A549 (cell line): ENCODE measurements at regions not wholly inside any gene's neighbourhood (a gene's known extent, or its start where the extent isn't known, plus 50 kb on each side); places are given as distances from the start of the nearest gene placed in this dataset.

Source experiments
- ATAC-seq, 2 experiments: fragments of 200-7000 bp in 1 of 2; fragments of >200 bp in 1 of 2; cut with Nextera tagmentation in 1 of 2; cut with Tn5 transposase in 1 of 2; 3 replicates each; pipeline versions ENCODE4 v1.8.0 to v1.9.1; 2018 to 2020; ENCODE audit warnings: mild to moderate bottlenecking in 1 of 2, moderate library complexity in 1 of 2
- CTCF ChIA-PET: fragments of 300-600 bp; sonication (Branson Sonifier 250); formaldehyde crosslinking; extraction: SDS; loops from one replicate; lab custom pipeline; 2021; ENCODE audit warnings: antibody characterized with exemption, inconsistent platforms; lab: Yijun Ruan, JAX
- POLR2A ChIA-PET: fragments of 350-600 bp; formaldehyde crosslinking; extraction: SDS; loops from one replicate; lab custom pipeline; 2021; ENCODE audit warnings: antibody characterized with exemption, inconsistent platforms; lab: Yijun Ruan, JAX
- DNase-seq, 2 experiments: peaks; one replicate each; pipeline versions ENCODE4 v3.0.0 to v3.0.0-alpha.2; 2011 to 2016; ENCODE audit warnings: low read depth in 1 of 2, low spot score in 1 of 2
- FAIRE-seq: peaks from 2 replicates; lab custom pipeline; 2011; peaks lifted over from hg19 to GRCh38; lab: Jason Lieb, UNC
- H3K27ac ChIP-seq, 2 experiments: fragments of >200 bp; sonication (Bioruptor Twin); formaldehyde crosslinking; 3 replicates each; pipeline ENCODE4 v1.5.1; 2016 to 2017
- H3K4me1 ChIP-seq: fragments of >200 bp; sonication (Bioruptor Twin); formaldehyde crosslinking; 3 replicates; pipeline ENCODE4 v1.6.1; 2016
- H3K4me2 ChIP-seq: fragments of >200 bp; sonication (Bioruptor Twin); formaldehyde crosslinking; 3 replicates; pipeline ENCODE4 v1.6.1; 2016
- H3K4me3 ChIP-seq: fragments of >200 bp; sonication (Bioruptor Twin); formaldehyde crosslinking; 3 replicates; pipeline ENCODE4 v1.5.1; 2016
- H3K9me3 ChIP-seq: fragments of >200 bp; sonication (Bioruptor Twin); formaldehyde crosslinking; 3 replicates; pipeline ENCODE4 v1.6.1; 2016
- BHLHE40 ChIP-seq: IDR thresholded peaks from 2 replicates; pipeline ENCODE4 v1.6.1; 2012; ENCODE audit warnings: low read depth, low read length, inconsistent platforms
- CBX8 ChIP-seq: fragments of 200-600 bp; sonication (generic); IDR thresholded peaks from 2 replicates; pipeline ENCODE4 v1.6.1; 2016
- CEBPB ChIP-seq, 2 experiments: fragments of >200 bp in 1 of 2; sonication (Bioruptor Twin) in 1 of 2; formaldehyde crosslinking in 1 of 2; IDR thresholded peaks; 2 replicates each; pipeline ENCODE4 v1.6.1; 2012 to 2016
- EHF ChIP-seq: fragments of 250-450 bp; sonication (Bioruptor Pico); IDR thresholded peaks from 2 replicates; pipeline ENCODE4 v1.5.0; 2020; ENCODE audit warnings: mild to moderate bottlenecking
- EP300 ChIP-seq, 2 experiments: fragments of >200 bp; sonication (Bioruptor Twin); formaldehyde crosslinking; IDR thresholded peaks; 2 replicates in 1 of 2; 3 replicates in 1 of 2; pipeline ENCODE4 v1.6.1; 2016 to 2017
- FOSL2 ChIP-seq, 2 experiments: fragments of 450-650 bp in 1 of 2; fragments of >200 bp in 1 of 2; sonication (Bioruptor Twin) in 1 of 2; formaldehyde crosslinking; IDR thresholded peaks; 2 replicates each; pipeline versions ENCODE4 v1.5.0 to v1.6.1; 2016 to 2020; ENCODE audit warnings: mild to moderate bottlenecking in 1 of 2, moderate library complexity in 1 of 2
- GATA3 ChIP-seq: IDR thresholded peaks from 2 replicates; pipeline ENCODE4 v1.6.1; 2012; ENCODE audit warnings: borderline replicate concordance
- HOXB13 ChIP-seq: fragments of 250-450 bp; sonication (Bioruptor Pico); IDR thresholded peaks from 2 replicates; pipeline ENCODE4 v1.5.0; 2020; ENCODE audit warnings: low read depth, mild to moderate bottlenecking, moderate library complexity
- HOXB5 ChIP-seq: fragments of 250-450 bp; sonication (Bioruptor Pico); IDR thresholded peaks from 2 replicates; pipeline ENCODE4 v1.5.0; 2020; ENCODE audit warnings: mild to moderate bottlenecking, moderate library complexity
- JUN ChIP-seq, 2 experiments: fragments of >200 bp; sonication (Bioruptor Twin); formaldehyde crosslinking; IDR thresholded peaks; 2 replicates in 1 of 2; 3 replicates in 1 of 2; pipeline ENCODE4 v1.6.1; 2016 to 2017
- JUNB ChIP-seq: fragments of >200 bp; sonication (Bioruptor Twin); formaldehyde crosslinking; IDR thresholded peaks from 2 replicates; pipeline ENCODE4 v1.6.1; 2016
- KDM1A ChIP-seq: fragments of 200-600 bp; sonication (generic); IDR thresholded peaks from 2 replicates; pipeline ENCODE4 v1.6.1; 2016; ENCODE audit warnings: low read depth, mild to moderate bottlenecking
- KDM5A ChIP-seq: fragments of 200-600 bp; sonication (generic); IDR thresholded peaks from 2 replicates; pipeline ENCODE4 v1.6.1; 2016; ENCODE audit warnings: antibody characterized with exemption, mild to moderate bottlenecking
- MAFK ChIP-seq: fragments of 450-650 bp; IDR thresholded peaks from 2 replicates; pipeline ENCODE4 v1.6.1; 2014; ENCODE audit not compliant: partially characterized antibody
- NFE2L2 ChIP-seq: fragments of 150-350 bp; conservative IDR thresholded peaks from 2 replicates; pipeline ENCODE4 v1.6.1; 2014; ENCODE audit warnings: low read length
- NPAS2 ChIP-seq: fragments of 250-450 bp; sonication (Bioruptor Pico); IDR thresholded peaks from 2 replicates; pipeline ENCODE4 v1.8.0; 2022; ENCODE audit warnings: mild to moderate bottlenecking, moderate library complexity, borderline replicate concordance
- PHF8 ChIP-seq: fragments of 200-600 bp; sonication (generic); IDR thresholded peaks from 2 replicates; pipeline ENCODE4 v1.6.1; 2016; ENCODE audit warnings: low read depth, mild to moderate bottlenecking, antibody characterized with exemption, moderate library complexity, borderline replicate concordance
- POLR2A ChIP-seq: IDR thresholded peaks from 2 replicates; pipeline ENCODE4 v1.6.1; 2012; ENCODE audit warnings: mild to moderate bottlenecking, low read length
- RAD21 ChIP-seq, 2 experiments: fragments of >200 bp in 1 of 2; sonication (Bioruptor Twin) in 1 of 2; formaldehyde crosslinking in 1 of 2; IDR thresholded peaks in 1 of 2; conservative IDR thresholded peaks in 1 of 2; 2 replicates in 1 of 2; 3 replicates in 1 of 2; pipeline ENCODE4 v1.6.1; 2012 to 2018; ENCODE audit warnings: inconsistent platforms in 1 of 2
- RARB ChIP-seq: fragments of 250-450 bp; sonication (Bioruptor Pico); IDR thresholded peaks from 2 replicates; pipeline ENCODE4 v1.8.0; 2021; ENCODE audit warnings: mild to moderate bottlenecking, moderate library complexity
- RCOR1 ChIP-seq: fragments of 150-350 bp; IDR thresholded peaks from 2 replicates; pipeline ENCODE4 v1.6.1; 2014; ENCODE audit warnings: antibody characterized with exemption, low read length, low read depth
- RFX5 ChIP-seq: fragments of 450-650 bp; IDR thresholded peaks from 2 replicates; pipeline ENCODE4 v1.7.1; 2014; ENCODE audit warnings: antibody characterized with exemption, mild to moderate bottlenecking, moderate library complexity
- SREBF2 ChIP-seq: fragments of 450-650 bp; IDR thresholded peaks from 2 replicates; pipeline ENCODE4 v1.6.1; 2014; ENCODE audit warnings: mild to moderate bottlenecking, moderate library complexity
- TFCP2L1 ChIP-seq: fragments of 250-450 bp; sonication (Bioruptor Pico); IDR thresholded peaks from 2 replicates; pipeline ENCODE4 v1.5.0; 2021; ENCODE audit warnings: mild to moderate bottlenecking
- ZC3H11A ChIP-seq: fragments of 450-650 bp; IDR thresholded peaks from 2 replicates; pipeline ENCODE4 v1.6.1; 2014; ENCODE audit warnings: antibody characterized with exemption, mild to moderate bottlenecking
- ZSCAN20 ChIP-seq: fragments of 250-450 bp; sonication (Bioruptor Pico); IDR thresholded peaks from 2 replicates; pipeline ENCODE4 v1.8.0; 2022; ENCODE audit warnings: mild to moderate bottlenecking, moderate library complexity
- WGBS: methylation state at CpG from one replicate; pipeline ENCODE4 v1.1.6; 2017; ENCODE audit errors: missing lambda C conversion rate; 5-methylcytosine and 5-hydroxymethylcytosine counted together
- TF ChIP-seq, protein P1 (sequence below): IDR thresholded peaks from 2 replicates; pipeline ENCODE4 v1.6.1; 2012
- TF ChIP-seq, protein P2 (sequence below): IDR thresholded peaks from 2 replicates; pipeline ENCODE4 v1.6.1; 2012
- TF ChIP-seq, protein P3 (sequence below): fragments of >200 bp; sonication (Bioruptor Twin); formaldehyde crosslinking; IDR thresholded peaks from 2 replicates; pipeline ENCODE4 v1.6.1; 2016
- TF ChIP-seq, protein P4 (sequence below): fragments of 250-450 bp; sonication (Bioruptor Pico); IDR thresholded peaks from 2 replicates; pipeline ENCODE4 v1.5.0; 2020; ENCODE audit warnings: low read depth, mild to moderate bottlenecking, moderate library complexity
- TF ChIP-seq, protein P5 (sequence below): fragments of 450-650 bp; IDR thresholded peaks from 2 replicates; pipeline ENCODE4 v1.6.1; 2014; ENCODE audit warnings: antibody characterized with exemption
- TF ChIP-seq, protein P6 (sequence below): fragments of >200 bp; sonication (Bioruptor Twin); formaldehyde crosslinking; IDR thresholded peaks from 3 replicates; pipeline ENCODE4 v1.6.1; 2016

DNA sequence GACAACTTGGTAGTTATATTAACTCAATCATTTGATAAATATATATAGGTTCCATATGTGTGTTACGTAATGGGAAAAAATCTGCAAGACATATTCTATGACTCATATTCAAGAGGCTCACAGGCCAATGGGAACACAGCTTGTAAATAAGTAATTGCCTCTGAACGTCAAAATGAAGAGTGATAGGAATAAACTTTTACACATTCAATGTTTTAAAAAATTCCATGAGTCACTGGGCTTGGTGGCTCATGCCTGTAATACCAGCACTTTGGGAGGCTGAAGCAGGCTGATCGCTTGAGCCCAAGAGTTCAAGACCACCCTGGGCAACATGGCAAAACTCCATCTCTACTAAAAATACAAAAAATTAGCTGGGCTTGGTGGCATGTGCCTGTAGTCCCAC is 209.4 kb upstream of the MCHR2 start (continued):
- TF ChIP-seq, protein P1, sequence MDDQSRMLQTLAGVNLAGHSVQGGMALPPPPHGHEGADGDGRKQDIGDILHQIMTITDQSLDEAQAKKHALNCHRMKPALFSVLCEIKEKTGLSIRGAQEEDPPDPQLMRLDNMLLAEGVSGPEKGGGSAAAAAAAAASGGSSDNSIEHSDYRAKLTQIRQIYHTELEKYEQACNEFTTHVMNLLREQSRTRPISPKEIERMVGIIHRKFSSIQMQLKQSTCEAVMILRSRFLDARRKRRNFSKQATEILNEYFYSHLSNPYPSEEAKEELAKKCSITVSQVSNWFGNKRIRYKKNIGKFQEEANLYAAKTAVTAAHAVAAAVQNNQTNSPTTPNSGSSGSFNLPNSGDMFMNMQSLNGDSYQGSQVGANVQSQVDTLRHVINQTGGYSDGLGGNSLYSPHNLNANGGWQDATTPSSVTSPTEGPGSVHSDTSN: no peak
- TF ChIP-seq GATA3 (peak; percentile 34; the same call in 1 of the 2 replicates), FOSL2 (IDR thresholded peaks at IDR 0.05) (no peak), FOSL2 (CRISPR knock-in tag; IDR thresholded peaks at IDR 0.05) (peak; percentile 90), HOXB13 (CRISPR knock-in tag) (no peak), MAFK (no peak)
- TF ChIP-seq, protein P2, sequence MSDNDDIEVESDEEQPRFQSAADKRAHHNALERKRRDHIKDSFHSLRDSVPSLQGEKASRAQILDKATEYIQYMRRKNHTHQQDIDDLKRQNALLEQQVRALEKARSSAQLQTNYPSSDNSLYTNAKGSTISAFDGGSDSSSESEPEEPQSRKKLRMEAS: no peak

DNA sequence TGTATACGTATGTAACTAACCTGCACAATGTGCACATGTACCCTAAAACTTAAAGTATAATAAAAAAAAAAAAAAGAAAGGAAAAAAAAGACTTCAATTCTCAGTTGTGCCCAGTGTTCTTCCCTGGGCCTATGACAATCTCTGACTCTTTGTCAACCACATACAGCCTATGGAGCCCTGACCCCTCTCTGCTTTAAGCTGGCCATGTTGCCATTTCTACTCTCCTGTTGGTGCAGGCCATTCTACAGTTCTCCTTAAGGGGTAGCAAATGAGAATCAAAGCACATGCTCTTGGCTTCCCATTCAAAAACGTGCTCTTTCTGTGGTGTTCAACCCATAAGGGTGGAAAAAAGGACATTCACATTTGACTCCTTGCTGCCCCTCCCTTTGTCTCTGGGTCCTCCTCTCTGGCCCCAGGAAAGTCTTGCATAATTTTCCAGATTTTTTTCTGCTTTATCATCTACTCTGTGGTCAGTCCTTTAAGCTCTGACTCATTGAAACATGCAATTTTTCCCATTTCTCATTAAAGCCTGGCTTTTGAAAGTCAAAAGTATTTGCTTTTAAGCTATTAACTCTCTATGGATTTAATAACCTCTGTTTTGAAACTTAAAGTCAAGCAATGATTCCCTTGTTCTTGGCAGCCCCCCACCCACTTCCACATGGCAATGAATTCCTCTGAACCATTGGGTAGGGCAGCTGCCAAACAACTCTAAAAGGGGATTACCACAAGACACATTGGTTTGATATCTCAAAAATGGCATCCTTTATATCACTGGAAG is 208.6 kb upstream of the MCHR2 start:
- ATAC-seq (peak; percentile 96 to 97), FAIRE-seq (no peak)
- peak overlapping the region; percentile 40 for H3K4me2 ChIP-seq
- peak; percentile 30 for TF ChIP-seq MAFK
- no peak for TF ChIP-seq RFX5
- TF ChIP-seq, protein P1: 0 out of 2 replicates have a peak, but pooled peaks have one; percentile 31
- TF ChIP-seq POLR2A: no peak
- TF ChIP-seq, protein P2: 0 out of 2 replicates have a peak, but pooled peaks have one; percentile 52
- peak; percentile 81 for TF ChIP-seq GATA3
- TF ChIP-seq TFCP2L1 (CRISPR knock-in tag): no peak
- peak in 1 of 2 experiments; percentile 52; a peak in 2 of 5 replicates for TF ChIP-seq JUN (IDR thresholded peaks at IDR 0.05)
- TF ChIP-seq JUNB: peak; percentile 92
- TF ChIP-seq, protein P3, sequence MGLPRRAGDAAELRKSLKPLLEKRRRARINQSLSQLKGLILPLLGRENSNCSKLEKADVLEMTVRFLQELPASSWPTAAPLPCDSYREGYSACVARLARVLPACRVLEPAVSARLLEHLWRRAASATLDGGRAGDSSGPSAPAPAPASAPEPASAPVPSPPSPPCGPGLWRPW: peak; percentile 79; the same call in 1 of the 2 replicates
- TF ChIP-seq RAD21 (conservative IDR thresholded peaks at IDR 0.05 in 1 of 2, IDR thresholded peaks at IDR 0.05 in 1 of 2): peak in 1 of 2 experiments; percentile 10; a peak in 2 of 5 replicates
- TF ChIP-seq RARB: no peak
- TF ChIP-seq, protein P4, sequence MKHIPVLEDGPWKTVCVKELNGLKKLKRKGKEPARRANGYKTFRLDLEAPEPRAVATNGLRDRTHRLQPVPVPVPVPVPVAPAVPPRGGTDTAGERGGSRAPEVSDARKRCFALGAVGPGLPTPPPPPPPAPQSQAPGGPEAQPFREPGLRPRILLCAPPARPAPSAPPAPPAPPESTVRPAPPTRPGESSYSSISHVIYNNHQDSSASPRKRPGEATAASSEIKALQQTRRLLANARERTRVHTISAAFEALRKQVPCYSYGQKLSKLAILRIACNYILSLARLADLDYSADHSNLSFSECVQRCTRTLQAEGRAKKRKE (CRISPR knock-in tag): 0 out of 2 replicates have a peak, but pooled peaks have one; percentile 40
- TF ChIP-seq EP300 (IDR thresholded peaks at IDR 0.05): peak; percentile 64 to 71; a peak in 2 of 5 replicates
- no peak for TF ChIP-seq EHF (CRISPR knock-in tag)
- TF ChIP-seq, protein P5, sequence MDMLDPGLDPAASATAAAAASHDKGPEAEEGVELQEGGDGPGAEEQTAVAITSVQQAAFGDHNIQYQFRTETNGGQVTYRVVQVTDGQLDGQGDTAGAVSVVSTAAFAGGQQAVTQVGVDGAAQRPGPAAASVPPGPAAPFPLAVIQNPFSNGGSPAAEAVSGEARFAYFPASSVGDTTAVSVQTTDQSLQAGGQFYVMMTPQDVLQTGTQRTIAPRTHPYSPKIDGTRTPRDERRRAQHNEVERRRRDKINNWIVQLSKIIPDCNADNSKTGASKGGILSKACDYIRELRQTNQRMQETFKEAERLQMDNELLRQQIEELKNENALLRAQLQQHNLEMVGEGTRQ: no peak
- no peak for TF ChIP-seq NFE2L2
- TF ChIP-seq FOSL2 (IDR thresholded peaks at IDR 0.05): peak; percentile 91
- TF ChIP-seq FOSL2 (CRISPR knock-in tag; IDR thresholded peaks at IDR 0.05): peak; percentile 92
- TF ChIP-seq KDM1A: no peak
- TF ChIP-seq RCOR1: no peak
- TF ChIP-seq BHLHE40: no peak
- TF ChIP-seq CBX8: no peak
- TF ChIP-seq HOXB5 (CRISPR knock-in tag): no peak
- peak; percentile 85 to 96 for TF ChIP-seq CEBPB (IDR thresholded peaks at IDR 0.05)
- TF ChIP-seq, protein P6, sequence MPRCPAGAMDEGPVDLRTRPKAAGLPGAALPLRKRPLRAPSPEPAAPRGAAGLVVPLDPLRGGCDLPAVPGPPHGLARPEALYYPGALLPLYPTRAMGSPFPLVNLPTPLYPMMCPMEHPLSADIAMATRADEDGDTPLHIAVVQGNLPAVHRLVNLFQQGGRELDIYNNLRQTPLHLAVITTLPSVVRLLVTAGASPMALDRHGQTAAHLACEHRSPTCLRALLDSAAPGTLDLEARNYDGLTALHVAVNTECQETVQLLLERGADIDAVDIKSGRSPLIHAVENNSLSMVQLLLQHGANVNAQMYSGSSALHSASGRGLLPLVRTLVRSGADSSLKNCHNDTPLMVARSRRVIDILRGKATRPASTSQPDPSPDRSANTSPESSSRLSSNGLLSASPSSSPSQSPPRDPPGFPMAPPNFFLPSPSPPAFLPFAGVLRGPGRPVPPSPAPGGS: 0 out of 3 replicates have a peak, but pooled peaks have one; percentile 39
- TF ChIP-seq KDM5A: no peak
- TF ChIP-seq PHF8: no peak
- TF ChIP-seq SREBF2: no peak
- no peak for TF ChIP-seq ZSCAN20
- no peak for TF ChIP-seq ZC3H11A
- no peak for TF ChIP-seq NPAS2 (CRISPR knock-in tag)
- TF ChIP-seq, all 56 proteins: peak for 13
- peaks cover 9% of the 10 kb centered on the region; the same call in 1 of the 3 replicates for H3K4me1 ChIP-seq
- 43% methylated on average over 2 of the region's 2 CpGs for WGBS
- ChIA-PET POLR2A (interaction anchor here (0.7 to 1.3 kb wide), 3 partner anchors 10 to 259 kb away, joined by 3 read pairs; no protein-coding TSS in a partner anchor), CTCF (interaction anchor here (0.8 kb wide), 1 partner anchor 258 kb away, joined by 4 read pairs; no protein-coding TSS in a partner anchor)
- no peak overlapping the region for H3K4me3 ChIP-seq
- DNase-seq: peak; percentile 40 to 83
- peaks cover 13% of the 10 kb centered on the region; the same call in 1 of the 3 replicates for H3K9me3 ChIP-seq
- H3K27ac ChIP-seq: peak overlapping the region; percentile 84 to 89
